Left lung (tissue), 4 donors: ENCODE measurements at regions not wholly inside any gene's neighbourhood (a gene's known extent, or its start where the extent isn't known, plus 50 kb on each side); places are given as distances from the start of the nearest gene placed in this dataset.

ENCODE experiments used
- ATAC-seq: fragments of 200-7000 bp; cut with Tn5 transposase; one replicate; pipeline ENCODE4 v1.9.1; 2020; ENCODE audit warnings: moderate library complexity
- DNase-seq, 4 donors: peaks; one replicate each; pipeline ENCODE4 v3.0.0-alpha.2; 2013 to 2020
- H3K27ac ChIP-seq, 2 donors: fragments of 200-600 bp; sonication (generic) in 1 of 2; one replicate each; pipeline versions ENCODE4 v1.5.0 to v1.8.0; 2020 to 2021
- H3K27me3 ChIP-seq, 2 donors: fragments of 200-600 bp; sonication (generic) in 1 of 2; one replicate each; pipeline versions ENCODE4 v1.5.0 to v1.8.0; 2020 to 2021
- H3K36me3 ChIP-seq, 2 donors: fragments of 200-600 bp; sonication (generic) in 1 of 2; one replicate each; pipeline versions ENCODE4 v1.5.0 to v1.8.0; 2020 to 2021
- H3K4me1 ChIP-seq, 2 donors: fragments of 200-600 bp; one replicate each; pipeline ENCODE4 v1.8.0; 2021
- H3K4me3 ChIP-seq, 2 donors: fragments of 200-600 bp; sonication (generic) in 1 of 2; one replicate each; pipeline versions ENCODE4 v1.5.0 to v1.8.0; 2020 to 2021; ENCODE audit warnings: mild to moderate bottlenecking in 1 of 2
- H3K9me3 ChIP-seq, 2 donors: fragments of 200-600 bp; sonication (generic) in 1 of 2; one replicate each; pipeline versions ENCODE4 v1.5.0 to v1.8.0; 2020 to 2021
- CTCF ChIP-seq, 2 donors: fragments of 200-600 bp; sonication (generic) in 1 of 2; IDR thresholded peaks; one replicate each; pipeline versions ENCODE4 v1.5.0 to v1.8.0; 2021; ENCODE audit warnings: antibody characterized with exemption in 2 of 2
- intact Hi-C, 2 donors: fragments of 100-400 bp; cut with DNase I; formaldehyde crosslinking; loops; one replicate each; pipeline versions ENCODE4 v1.11.2 to v1.14.2; 2022
- donor health status: DM: no; HTN: yes; CAD: no.
- donor health status: DM: no; HTN: no; CAD: no.

- intact Hi-C loops, result no loop called here
- peaks cover 0 to 6% of the 10 kb centered on the region in 2 donors for H3K9me3 ChIP-seq
- H3K4me1 ChIP-seq, result no peaks in the 10 kb centered on the region
- ATAC-seq, result no peak
- no peak overlapping the region for H3K4me3 ChIP-seq
- H3K27ac ChIP-seq, result no peak overlapping the region
- TF ChIP-seq CTCF (IDR thresholded peaks at IDR 0.05), result no peak
- no peaks in the 10 kb centered on the region for H3K27me3 ChIP-seq
- H3K36me3 ChIP-seq, result no peaks in the 10 kb centered on the region
- no peak for DNase-seq
Observed at GRCh38 chr13:81295177-81295576, 954.3 kb upstream of the SPRY2 start.

- no peaks in the 10 kb centered on the region for H3K4me1 ChIP-seq
- H3K9me3 ChIP-seq, result peaks cover 0 to 6% of the 10 kb centered on the region in 2 donors
- intact Hi-C loops, result no loop called here
- no peak for ATAC-seq
- no peak for TF ChIP-seq CTCF (IDR thresholded peaks at IDR 0.05)
- no peaks in the 10 kb centered on the region for H3K36me3 ChIP-seq
- no peak overlapping the region for H3K4me3 ChIP-seq
- H3K27ac ChIP-seq, result no peak overlapping the region
- H3K27me3 ChIP-seq, result no peaks in the 10 kb centered on the region
- no peak for DNase-seq
Observed at GRCh38 chr13:81293594-81294164, 952.8 kb upstream of the SPRY2 start.

GRCh38 chr13:81283561-81283960, 942.6 kb upstream of the SPRY2 start:
- DNase-seq (no peak), ATAC-seq (no peak)
- intact Hi-C loops, result no loop called here
- Histone ChIP-seq H3K9me3 (peaks cover 0 to 6% of the 10 kb centered on the region in 2 donors), H3K36me3 (no peaks in the 10 kb centered on the region), H3K4me3 (no peak overlapping the region), H3K27ac (no peak overlapping the region), H3K4me1 (no peaks in the 10 kb centered on the region), H3K27me3 (no peaks in the 10 kb centered on the region)
- no peak for TF ChIP-seq CTCF (IDR thresholded peaks at IDR 0.05)

GRCh38 chr13:81283062-81283461, 942.1 kb upstream of the SPRY2 start:
- no peaks in the 10 kb centered on the region for H3K36me3 ChIP-seq
- no peak for ATAC-seq
- H3K27ac ChIP-seq, result no peak overlapping the region

GRCh38 chr13:81275666-81276258, 934.8 kb upstream of the SPRY2 start:
- Histone ChIP-seq H3K4me3 (no peak overlapping the region), H3K4me1 (no peaks in the 10 kb centered on the region), H3K27me3 (no peaks in the 10 kb centered on the region), H3K36me3 (no peaks in the 10 kb centered on the region), H3K27ac (no peak overlapping the region), H3K9me3 (peaks cover 0 to 27% of the 10 kb centered on the region in 2 donors)
- intact Hi-C loops, result no loop called here
- no peak for DNase-seq
- TF ChIP-seq CTCF (IDR thresholded peaks at IDR 0.05), result no peak
- ATAC-seq, result no peak

More at GRCh38 chr13:81283062-81283461, 942.1 kb upstream of the SPRY2 start:
- Histone ChIP-seq H3K4me1 (no peaks in the 10 kb centered on the region), H3K4me3 (no peak overlapping the region), H3K27me3 (no peaks in the 10 kb centered on the region), H3K9me3 (peaks cover 0 to 7% of the 10 kb centered on the region in 2 donors)
- no peak for TF ChIP-seq CTCF (IDR thresholded peaks at IDR 0.05)
- no peak for DNase-seq
- intact Hi-C loops, result no loop called here
